ENCODE measurements at regions not wholly inside any gene's neighbourhood (a gene's known extent, or its start where the extent isn't known, plus 50 kb on each side); places are given as distances from the start of the nearest gene placed in this dataset.

GRCh38 chr2:223227338-223227737 lies 175.3 kb downstream of the KCNE4 start:
- FAIRE-seq, result no peak

- no peak for FAIRE-seq
Observed at GRCh38 chr2:223228871-223229270, 176.9 kb downstream of the KCNE4 start.

- FAIRE-seq, result no peak
Observed at GRCh38 chr2:223230352-223230751, 178.4 kb downstream of the KCNE4 start.

DNA sequence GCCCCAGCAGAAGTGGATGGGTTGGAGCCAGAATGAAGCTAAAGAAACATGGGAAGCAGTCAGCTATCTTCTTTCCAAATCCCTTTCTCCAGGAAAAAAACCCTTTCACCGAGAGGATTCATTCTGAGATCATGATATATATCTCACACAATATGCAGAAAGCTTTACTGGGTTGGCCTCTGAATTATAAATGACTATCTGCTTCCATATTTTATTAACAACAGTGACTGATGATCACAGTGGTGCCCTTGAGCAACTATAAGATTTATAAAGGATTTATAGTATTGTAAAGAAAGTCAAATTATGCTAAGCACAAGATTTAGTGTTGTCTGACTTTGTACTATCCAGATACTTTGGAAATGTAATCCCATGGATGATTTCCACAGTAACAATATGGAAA lies 180.3 kb downstream of the KCNE4 start:
- FAIRE-seq, result no peak

DNA sequence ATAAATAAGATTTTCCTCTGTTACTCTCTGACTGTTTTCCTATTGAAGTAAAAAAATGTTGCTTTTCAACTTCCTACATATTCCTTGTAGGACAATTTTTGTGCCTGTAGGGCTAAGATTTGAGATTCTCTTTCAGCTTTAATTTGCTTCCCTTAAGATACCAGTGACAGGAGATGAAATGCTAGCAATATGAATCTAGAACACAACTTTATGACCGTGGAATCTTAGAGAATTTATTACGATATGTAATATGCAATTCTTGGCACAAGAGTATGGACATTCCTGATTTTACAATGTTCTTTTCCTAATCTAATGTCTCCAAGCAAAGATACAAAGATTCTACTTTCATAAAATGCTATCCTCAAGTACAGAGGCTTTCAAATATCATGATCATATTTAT lies 180.9 kb downstream of the KCNE4 start:
- no peak for FAIRE-seq

DNA sequence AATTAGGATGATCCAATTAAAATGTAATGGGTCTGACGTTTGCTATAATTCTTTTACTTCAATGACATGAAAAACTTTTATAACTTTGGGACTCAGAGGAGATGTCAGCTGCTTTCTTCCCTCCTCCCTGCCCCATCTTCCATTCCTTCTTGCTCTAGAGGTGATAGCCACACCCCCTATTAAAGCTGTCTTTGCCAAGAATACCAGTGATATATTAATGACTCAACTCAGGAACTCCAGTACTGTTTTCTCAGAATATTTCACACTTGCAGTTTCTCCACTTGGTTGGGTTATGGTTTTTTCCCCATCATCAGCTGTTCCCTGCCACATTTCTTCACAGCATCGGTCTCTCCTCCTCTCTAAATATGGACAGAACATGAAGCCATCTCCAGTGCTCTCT lies 184.0 kb downstream of the KCNE4 start:
- no peak for FAIRE-seq

DNA sequence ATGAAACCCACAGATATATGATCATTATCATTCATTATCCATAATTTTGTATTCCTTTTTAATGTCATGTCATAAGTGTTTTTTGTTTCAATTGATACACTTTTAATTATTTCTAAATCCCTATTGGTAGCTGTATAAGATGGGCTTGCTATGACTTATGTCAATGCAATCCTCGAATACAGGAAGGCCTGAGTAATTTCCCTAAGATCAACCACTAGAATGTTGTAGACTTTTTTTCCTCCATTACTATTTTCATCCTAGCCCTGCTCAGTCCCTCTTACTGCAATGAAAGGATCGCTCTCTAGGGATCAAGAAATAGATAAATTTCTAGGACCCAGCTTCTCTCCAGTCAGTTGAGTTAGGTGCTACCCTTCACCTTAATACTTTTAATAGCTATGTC lies 186.3 kb downstream of the KCNE4 start:
- FAIRE-seq, result no peak

GRCh38 chr2:223243233-223243632 lies 191.2 kb downstream of the KCNE4 start:
- FAIRE-seq, result no peak

- peak; percentile 85 for FAIRE-seq
Observed at GRCh38 chr2:223247136-223247535, 195.1 kb downstream of the KCNE4 start.

- FAIRE-seq, result peak; percentile 50
Observed at GRCh38 chr2:223251656-223252229, 199.8 kb downstream of the KCNE4 start.

GRCh38 chr2:223260681-223261080 lies 208.7 kb downstream of the KCNE4 start:
- no peak for FAIRE-seq

- FAIRE-seq, result no peak
Observed at GRCh38 chr2:223262946-223263345, 211.0 kb downstream of the KCNE4 start.

DNA sequence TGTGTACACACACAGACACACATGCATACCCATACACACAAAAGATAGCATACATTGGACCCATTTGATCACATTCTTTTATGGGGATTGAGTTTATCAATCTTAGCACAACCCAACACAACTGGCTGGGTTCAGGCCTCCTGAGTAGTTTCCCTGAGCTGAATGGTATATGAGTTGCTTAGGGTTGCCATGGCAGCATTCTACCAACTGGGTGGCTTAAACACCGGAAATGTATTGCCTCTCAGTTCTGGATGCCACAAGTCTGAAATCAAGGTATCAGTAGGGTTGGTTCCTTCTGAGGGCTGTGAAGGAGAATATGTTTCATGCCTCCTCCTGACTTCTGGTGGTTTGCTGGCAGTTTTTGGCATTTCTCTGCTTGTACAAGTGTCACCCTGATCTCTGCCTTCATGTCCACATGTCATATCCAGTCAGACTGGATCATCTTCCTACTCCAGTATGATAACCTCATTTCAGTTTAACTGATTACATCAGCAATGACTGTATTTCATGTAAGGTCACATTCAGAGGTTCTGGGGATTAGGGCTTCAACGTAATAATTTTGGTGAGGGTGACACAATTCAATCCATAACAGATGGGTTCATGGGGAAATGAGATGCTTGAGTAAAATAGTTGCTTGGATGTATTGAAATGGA lies 212.7 kb downstream of the KCNE4 start:
- FAIRE-seq, result no peak

DNA sequence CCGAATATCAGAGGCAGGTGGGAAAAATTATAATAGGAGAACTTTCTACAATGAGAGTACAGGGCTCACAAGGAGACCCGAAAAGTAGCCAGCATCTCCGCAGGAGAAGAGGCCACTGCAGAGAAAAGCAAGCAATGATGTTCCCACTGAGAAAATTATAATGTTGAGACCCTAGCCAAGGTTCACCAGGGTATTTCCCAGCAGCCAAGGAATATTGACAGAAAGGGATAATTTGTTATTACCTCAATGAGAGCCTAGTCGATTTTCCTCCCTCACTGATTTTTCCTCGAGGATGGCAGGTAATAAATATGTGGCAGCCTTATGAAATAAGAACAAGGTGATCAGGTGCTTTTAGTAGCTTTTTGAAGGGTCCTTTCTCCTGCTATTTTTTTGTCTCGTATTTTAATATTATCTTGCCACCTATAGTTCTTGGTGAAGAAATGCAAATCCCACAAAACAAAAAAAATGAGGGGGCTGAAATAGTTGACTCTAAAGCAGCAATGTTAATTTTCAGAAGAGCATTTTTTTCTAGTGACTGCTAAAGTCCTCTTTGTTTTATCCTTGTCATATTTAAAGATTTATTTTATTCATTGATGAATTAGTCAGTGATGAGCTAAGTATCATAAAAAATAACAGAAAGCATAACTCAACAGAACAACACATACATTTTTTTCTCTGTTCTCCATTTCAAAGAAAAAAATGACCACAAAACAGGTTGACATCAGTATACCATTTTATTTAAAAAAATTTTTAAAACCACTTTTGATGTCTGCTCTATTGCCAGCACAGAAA lies 215.4 kb downstream of the KCNE4 start:
- no peak for FAIRE-seq

GRCh38 chr2:223269386-223269785 lies 217.4 kb downstream of the KCNE4 start:
- no peak for FAIRE-seq

DNA sequence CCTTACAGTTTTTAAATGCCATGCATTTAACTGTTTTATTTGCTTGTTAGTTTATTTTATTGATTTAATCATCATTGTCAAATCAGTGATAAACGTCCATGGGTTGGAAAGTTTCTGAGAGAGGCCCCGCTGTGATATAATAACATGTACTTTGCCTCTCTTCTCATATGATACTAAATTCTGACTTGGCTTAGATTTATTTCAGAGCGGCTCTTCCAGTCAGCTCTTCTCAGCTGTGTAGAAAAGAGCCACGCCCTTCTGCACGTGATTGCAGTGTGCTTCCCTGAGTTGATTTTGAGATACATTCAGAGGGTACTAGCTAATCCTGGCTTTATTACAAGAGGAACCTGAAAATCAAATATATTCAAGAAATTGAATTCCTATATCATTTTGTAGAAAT lies 218.6 kb downstream of the KCNE4 start:
- FAIRE-seq, result no peak

DNA sequence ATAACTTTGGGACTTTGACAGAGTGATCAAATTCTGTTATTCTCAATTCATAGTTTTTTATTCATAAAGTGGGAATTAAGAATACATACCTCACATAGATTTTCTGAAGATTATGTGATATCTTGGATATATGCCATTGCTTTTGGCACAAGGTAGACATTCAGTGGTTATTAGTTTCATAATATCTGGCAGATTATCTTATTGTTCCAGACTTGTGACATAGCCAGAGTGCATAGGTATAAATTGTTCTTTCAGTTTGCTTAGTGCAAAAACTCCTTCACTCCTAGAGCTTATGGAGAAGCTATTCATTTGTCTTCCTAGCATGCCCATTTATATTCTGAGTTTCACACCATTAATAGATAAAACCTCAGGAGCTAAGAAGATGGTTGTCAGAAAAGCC lies 222.0 kb downstream of the KCNE4 start:
- FAIRE-seq, result no peak

GRCh38 chr2:223282221-223282620 lies 230.2 kb downstream of the KCNE4 start:
- no peak for FAIRE-seq

- no peak for FAIRE-seq
Observed at GRCh38 chr2:223283329-223283728, 231.3 kb downstream of the KCNE4 start.

DNA sequence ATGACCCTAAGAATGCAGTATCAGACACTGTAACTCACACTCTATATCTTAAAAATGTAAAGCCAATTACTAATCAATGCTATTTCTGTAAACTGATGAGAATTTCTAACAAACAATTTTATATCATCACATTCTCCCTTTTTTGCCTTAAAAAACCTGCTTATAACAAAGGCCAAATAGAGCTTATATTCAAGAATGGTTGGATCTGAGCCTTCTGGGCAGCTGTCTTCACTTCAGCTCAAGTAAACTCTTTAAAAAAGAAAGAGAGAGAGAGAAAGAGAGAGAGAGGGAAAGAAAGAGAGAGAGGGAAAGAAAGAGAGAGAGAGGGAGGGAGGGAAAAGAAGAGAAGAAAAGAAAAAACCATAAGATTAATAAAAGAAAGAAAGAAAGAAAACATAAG lies 231.8 kb downstream of the KCNE4 start:
- no peak for FAIRE-seq

DNA sequence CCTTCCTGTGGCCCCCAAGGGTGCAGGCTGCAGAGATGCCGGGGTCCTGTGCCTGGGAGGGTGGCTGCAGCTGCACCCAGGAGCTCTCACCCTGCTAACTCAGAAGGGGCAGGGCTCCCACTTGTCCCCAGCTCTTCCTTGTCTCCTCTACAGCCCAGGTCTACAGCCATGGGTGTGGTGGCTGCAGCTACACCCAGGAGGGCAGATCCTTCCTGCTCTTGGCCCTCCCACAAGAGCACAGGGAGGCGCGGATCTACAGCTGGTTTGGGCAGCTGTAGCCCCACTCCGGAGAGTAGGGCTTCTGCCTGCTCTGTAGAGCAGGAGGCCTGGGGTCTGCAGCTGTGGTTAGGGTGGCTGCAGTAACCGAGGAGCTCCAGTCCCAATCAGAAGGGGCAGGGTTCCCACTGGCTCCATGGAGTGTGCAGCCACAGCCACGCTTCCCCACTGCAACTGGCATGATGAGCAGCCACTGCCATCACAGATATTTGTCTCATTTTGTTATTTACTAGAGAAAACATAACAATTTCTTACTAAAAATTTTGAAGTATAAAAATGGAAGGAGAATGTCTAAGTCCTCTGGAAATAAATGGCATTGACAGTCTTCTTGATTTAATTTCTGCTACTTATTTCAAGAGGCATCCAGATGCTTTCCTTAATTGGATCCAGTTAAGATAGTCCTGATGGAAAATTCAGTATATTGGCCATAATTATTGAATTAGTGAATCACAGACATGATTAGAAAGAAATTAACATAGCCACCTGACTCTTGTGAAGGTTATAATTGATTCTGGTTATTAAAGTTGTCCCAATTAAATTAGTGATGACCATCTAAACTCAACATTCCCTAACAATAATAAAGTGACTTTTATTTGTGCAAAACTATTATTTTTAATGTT lies 233.6 kb downstream of the KCNE4 start:
- no peak for FAIRE-seq

DNA sequence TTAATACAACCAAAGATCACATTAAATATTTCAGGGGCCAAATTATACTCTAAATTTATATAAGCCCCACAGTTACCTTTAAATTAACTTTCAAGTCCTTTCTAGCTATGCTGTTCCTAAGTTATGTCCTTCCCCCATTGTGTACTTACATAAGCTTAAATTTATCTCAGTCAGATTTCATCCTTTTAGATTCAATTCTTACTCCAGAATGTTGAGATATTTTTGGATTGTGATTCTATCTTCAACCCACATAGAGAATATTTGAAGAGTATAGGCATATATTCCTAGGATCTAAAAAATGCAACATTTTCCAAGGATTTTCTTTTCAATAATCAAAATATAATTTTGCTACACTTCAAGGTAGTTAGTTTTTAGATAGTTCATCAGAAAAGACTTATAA lies 242.8 kb downstream of the KCNE4 start:
- FAIRE-seq, result no peak

GRCh38 chr2:223297788-223298187 lies 245.8 kb downstream of the KCNE4 start:
- FAIRE-seq, result no peak

Measured in endometrium (tissue), 2 donors.